ACC112 (cell line): ENCODE measurements at regions not wholly inside any gene's neighbourhood (a gene's known extent, or its start where the extent isn't known, plus 50 kb on each side); places are given as distances from the start of the nearest gene placed in this dataset.

Source experiments
- H2AFZ ChIP-seq: fragments of 200-600 bp; sonication (generic); one replicate; pipeline ENCODE4 v1.6.0; 2017; ENCODE audit warnings: antibody characterized with exemption, low read length; ENCODE audit not compliant: unreplicated experiment
- H3K27ac ChIP-seq: fragments of 200-600 bp; sonication (generic); 2 replicates; pipeline ENCODE4 v1.5.1; 2014; ENCODE audit warnings: low read depth, mild to moderate bottlenecking, antibody characterized with exemption, low read length, moderate library complexity
- H3K27me3 ChIP-seq: fragments of 200-600 bp; sonication (generic); 2 replicates; pipeline ENCODE4 v1.6.1; 2014; ENCODE audit warnings: mild to moderate bottlenecking, antibody characterized with exemption, low read length, moderate library complexity, mixed read lengths; ENCODE audit not compliant: insufficient read depth
- H3K36me3 ChIP-seq: fragments of 200-600 bp; sonication (generic); 2 replicates; pipeline ENCODE4 v1.6.1; 2016; ENCODE audit warnings: mild to moderate bottlenecking, antibody characterized with exemption, low read length, moderate library complexity, mixed read lengths; ENCODE audit not compliant: insufficient read depth
- H3K4me1 ChIP-seq: fragments of 200-600 bp; sonication (generic); one replicate; pipeline ENCODE4 v1.6.1; 2016; ENCODE audit warnings: low read length, mixed read lengths; ENCODE audit not compliant: insufficient read depth, unreplicated experiment, control insufficient read depth
- H3K4me3 ChIP-seq: fragments of 200-600 bp; sonication (generic); 2 replicates; pipeline ENCODE4 v1.5.1; 2014; ENCODE audit warnings: mild to moderate bottlenecking, low read depth, low read length
- H3K79me2 ChIP-seq: fragments of 200-600 bp; sonication (generic); one replicate; pipeline ENCODE4 v1.6.0; 2016; ENCODE audit warnings: low read length; ENCODE audit not compliant: control insufficient read depth, unreplicated experiment, insufficient read depth

GRCh38 chr1:193312432-193312831 lies 126.0 kb upstream of the B3GALT2 start:
- Histone ChIP-seq H3K36me3 (no peaks in the 10 kb centered on the region), H3K27me3 (no peaks in the 10 kb centered on the region), H2AFZ (no peak overlapping the region), H3K4me3 (no peak overlapping the region), H3K4me1 (no peaks in the 10 kb centered on the region), H3K27ac (no peak overlapping the region), H3K79me2 (no peaks in the 10 kb centered on the region)

- H3K4me1 ChIP-seq, result no peaks in the 10 kb centered on the region
- H3K27me3 ChIP-seq, result no peaks in the 10 kb centered on the region
- no peaks in the 10 kb centered on the region for H3K36me3 ChIP-seq
- no peak overlapping the region for H3K4me3 ChIP-seq
- H2AFZ ChIP-seq, result no peak overlapping the region
- H3K79me2 ChIP-seq, result no peaks in the 10 kb centered on the region
- no peak overlapping the region for H3K27ac ChIP-seq
Observed at GRCh38 chr1:193311226-193311948, 125.0 kb upstream of the B3GALT2 start.

GRCh38 chr1:193310564-193310963 lies 124.2 kb upstream of the B3GALT2 start:
- no peak overlapping the region for H3K4me3 ChIP-seq
- no peaks in the 10 kb centered on the region for H3K36me3 ChIP-seq
- H3K27ac ChIP-seq, result no peak overlapping the region
- H3K79me2 ChIP-seq, result no peaks in the 10 kb centered on the region
- H3K27me3 ChIP-seq, result no peaks in the 10 kb centered on the region
- H3K4me1 ChIP-seq, result no peaks in the 10 kb centered on the region
- no peak overlapping the region for H2AFZ ChIP-seq

- no peaks in the 10 kb centered on the region for H3K36me3 ChIP-seq
- H3K27me3 ChIP-seq, result no peaks in the 10 kb centered on the region
- H2AFZ ChIP-seq, result no peak overlapping the region
- H3K4me3 ChIP-seq, result no peak overlapping the region
- no peaks in the 10 kb centered on the region for H3K4me1 ChIP-seq
- H3K27ac ChIP-seq, result no peak overlapping the region
- no peaks in the 10 kb centered on the region for H3K79me2 ChIP-seq
Observed at GRCh38 chr1:193309936-193310475, 123.6 kb upstream of the B3GALT2 start.

- Histone ChIP-seq H3K27me3 (no peaks in the 10 kb centered on the region), H3K4me1 (no peaks in the 10 kb centered on the region), H3K27ac (no peak overlapping the region), H2AFZ (no peak overlapping the region), H3K4me3 (no peak overlapping the region), H3K79me2 (no peaks in the 10 kb centered on the region), H3K36me3 (no peaks in the 10 kb centered on the region)
Observed at GRCh38 chr1:193308438-193308837, 122.0 kb upstream of the B3GALT2 start.

GRCh38 chr1:193306430-193306829 lies 120.0 kb upstream of the B3GALT2 start:
- H2AFZ ChIP-seq, result no peak overlapping the region

More at GRCh38 chr1:193306430-193306829, 120.0 kb upstream of the B3GALT2 start:
- Histone ChIP-seq H3K36me3 (no peaks in the 10 kb centered on the region), H3K4me3 (no peak overlapping the region), H3K27me3 (no peaks in the 10 kb centered on the region), H3K79me2 (no peaks in the 10 kb centered on the region), H3K4me1 (no peaks in the 10 kb centered on the region), H3K27ac (no peak overlapping the region)
